Right lung (tissue), 2 donors: ENCODE measurements at regions not wholly inside any gene's neighbourhood (a gene's known extent, or its start where the extent isn't known, plus 50 kb on each side); places are given as distances from the start of the nearest gene placed in this dataset.

Experiments used
- DNase-seq, 2 donors: peaks; one replicate each; pipeline ENCODE4 v3.0.0-alpha.2; 2013

GRCh38 chr1:234884701-234885100, 243.9 kb downstream of the TOMM20 start:
- DNase-seq: no peak

- no peak for DNase-seq
Observed at GRCh38 chr1:234884006-234884405, 244.6 kb downstream of the TOMM20 start.

- no peak for DNase-seq
Observed at GRCh38 chr1:234882898-234883297, 245.7 kb downstream of the TOMM20 start.

- DNase-seq: no peak
Observed at GRCh38 chr1:234881893-234882771, 246.5 kb downstream of the TOMM20 start.

- DNase-seq: no peak
Observed at GRCh38 chr1:234879147-234880080, 249.2 kb downstream of the TOMM20 start.

- DNase-seq: no peak
Observed at GRCh38 chr1:234878288-234878687, 250.3 kb downstream of the TOMM20 start.

GRCh38 chr1:234877761-234878160, 250.9 kb downstream of the TOMM20 start:
- DNase-seq: no peak

- DNase-seq: peak in 1 of 2 donors; percentile 40
Observed at GRCh38 chr1:234875953-234876855, 252.4 kb downstream of the TOMM20 start.

GRCh38 chr1:234875328-234875952, 253.2 kb downstream of the TOMM20 start:
- DNase-seq: peak in 1 of 2 donors; percentile 38

GRCh38 chr1:234874291-234875288, 254.0 kb downstream of the TOMM20 start:
- DNase-seq: no peak

- no peak for DNase-seq
Observed at GRCh38 chr1:234871710-234872271, 256.8 kb downstream of the TOMM20 start.

GRCh38 chr1:234871039-234871709, 257.5 kb downstream of the TOMM20 start:
- DNase-seq: no peak

GRCh38 chr1:234870020-234870981, 258.3 kb downstream of the TOMM20 start:
- DNase-seq: no peak

GRCh38 chr1:234869182-234870019, 259.2 kb downstream of the TOMM20 start:
- no peak for DNase-seq

- DNase-seq: no peak
Observed at GRCh38 chr1:234868296-234869147, 258.5 kb upstream of the IRF2BP2 start.
